Thyroid gland (tissue), 4 donors: ENCODE measurements at regions not wholly inside any gene's neighbourhood (a gene's known extent, or its start where the extent isn't known, plus 50 kb on each side); places are given as distances from the start of the nearest gene placed in this dataset.

Experiments used
- DNase-seq, 2 donors: peaks; one replicate each; pipeline ENCODE4 v3.0.0-alpha.2; 2019
- H3K27ac ChIP-seq, 3 donors: fragments of 200-600 bp; sonication (generic); 1 replicate in 2 of 3; 2 replicates in 1 of 3; pipeline ENCODE4 v1.5.1; 2016 to 2019; ENCODE audit warnings: mild to moderate bottlenecking in 1 of 3, moderate library complexity in 1 of 3
- H3K27me3 ChIP-seq: fragments of 200-600 bp; sonication (generic); one replicate; pipeline ENCODE4 v1.5.1; 2019
- H3K36me3 ChIP-seq, 2 donors: fragments of 200-600 bp; sonication (generic); one replicate each; pipeline ENCODE4 v1.5.1; 2016 to 2019
- H3K4me1 ChIP-seq, 2 donors: fragments of 200-600 bp; sonication (generic); one replicate each; pipeline ENCODE4 v1.5.1; 2017 to 2019
- H3K4me3 ChIP-seq, 3 donors: fragments of 200-600 bp; sonication (generic); replicated peaks in 1 of 3; 1 replicate in 2 of 3; 2 replicates in 1 of 3; pipeline ENCODE4 v1.5.1; 2016; ENCODE audit warnings: mild to moderate bottlenecking in 1 of 3
- H3K9me3 ChIP-seq: fragments of 200-600 bp; sonication (generic); one replicate; pipeline ENCODE4 v1.5.1; 2017
- POLR2A ChIP-seq, 2 donors: fragments of 450-650 bp; IDR thresholded peaks; one replicate each; pipeline ENCODE4 v1.6.1; 2017; ENCODE audit warnings: antibody characterized with exemption in 2 of 2, mild to moderate bottlenecking in 2 of 2, moderate library complexity in 1 of 2
- WGBS, 2 donors: methylation state at CpG; one replicate each; pipeline ENCODE4 v1.1.5; 2017; 5-methylcytosine and 5-hydroxymethylcytosine counted together
- intact Hi-C: fragments of 100-400 bp; cut with DNase I; formaldehyde crosslinking; loops from one replicate; pipeline ENCODE4 v1.15.1; 2023
- TF ChIP-seq, protein P1 (sequence below), 6 experiments: fragments of 200-600 bp in 3 of 6; fragments of 450-650 bp in 3 of 6; sonication (generic) in 3 of 6; IDR thresholded peaks; one replicate each; pipeline ENCODE4 v1.5.1; 2016 to 2019; ENCODE audit warnings: antibody characterized with exemption in 6 of 6, mild to moderate bottlenecking in 2 of 6, inconsistent platforms in 1 of 6, moderate library complexity in 1 of 6

DNA sequence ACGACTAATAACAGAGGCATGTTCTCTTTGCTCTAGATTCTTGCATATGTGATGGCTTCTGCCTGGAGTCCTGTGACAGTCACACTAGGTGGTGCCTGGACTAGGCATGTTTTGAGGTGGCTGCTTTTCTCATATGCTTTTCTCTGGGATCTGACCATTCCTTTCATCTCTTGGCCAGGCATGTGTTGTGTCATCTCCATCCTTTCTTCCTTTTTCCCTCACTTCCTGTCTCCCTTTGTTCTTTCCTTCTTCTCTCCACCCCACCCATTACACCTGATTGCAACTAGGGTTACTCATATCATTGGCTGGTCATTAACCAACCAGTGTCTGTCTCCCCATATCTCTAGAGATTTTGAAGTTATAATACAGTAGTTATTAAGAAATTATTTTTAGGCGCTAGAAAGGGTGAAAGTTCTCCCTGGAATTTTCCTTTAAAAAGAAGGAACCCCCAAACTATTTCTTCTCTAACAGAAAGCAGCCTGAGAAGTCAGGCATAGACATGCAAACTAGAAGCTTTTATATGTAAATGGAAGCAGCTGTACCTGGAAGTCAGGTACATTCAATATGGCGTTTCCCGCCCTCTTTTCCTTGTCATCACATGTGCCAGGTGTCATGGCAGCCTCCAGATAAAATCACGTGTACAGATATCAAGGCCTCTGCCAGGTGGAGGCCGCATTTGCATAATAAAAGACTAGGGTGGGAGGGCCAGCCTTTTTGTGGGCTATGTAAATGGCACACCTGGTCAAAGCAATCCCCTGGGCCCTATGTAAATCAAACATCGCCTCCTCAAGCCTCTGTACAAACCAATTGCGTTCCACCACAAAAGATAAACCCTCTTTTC, 220.4 kb upstream of the MEX3C start:
- H3K4me1 ChIP-seq: no peaks in the 10 kb centered on the region
- H3K36me3 ChIP-seq: no peaks in the 10 kb centered on the region
- TF ChIP-seq, protein P1, sequence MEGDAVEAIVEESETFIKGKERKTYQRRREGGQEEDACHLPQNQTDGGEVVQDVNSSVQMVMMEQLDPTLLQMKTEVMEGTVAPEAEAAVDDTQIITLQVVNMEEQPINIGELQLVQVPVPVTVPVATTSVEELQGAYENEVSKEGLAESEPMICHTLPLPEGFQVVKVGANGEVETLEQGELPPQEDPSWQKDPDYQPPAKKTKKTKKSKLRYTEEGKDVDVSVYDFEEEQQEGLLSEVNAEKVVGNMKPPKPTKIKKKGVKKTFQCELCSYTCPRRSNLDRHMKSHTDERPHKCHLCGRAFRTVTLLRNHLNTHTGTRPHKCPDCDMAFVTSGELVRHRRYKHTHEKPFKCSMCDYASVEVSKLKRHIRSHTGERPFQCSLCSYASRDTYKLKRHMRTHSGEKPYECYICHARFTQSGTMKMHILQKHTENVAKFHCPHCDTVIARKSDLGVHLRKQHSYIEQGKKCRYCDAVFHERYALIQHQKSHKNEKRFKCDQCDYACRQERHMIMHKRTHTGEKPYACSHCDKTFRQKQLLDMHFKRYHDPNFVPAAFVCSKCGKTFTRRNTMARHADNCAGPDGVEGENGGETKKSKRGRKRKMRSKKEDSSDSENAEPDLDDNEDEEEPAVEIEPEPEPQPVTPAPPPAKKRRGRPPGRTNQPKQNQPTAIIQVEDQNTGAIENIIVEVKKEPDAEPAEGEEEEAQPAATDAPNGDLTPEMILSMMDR (IDR thresholded peaks at IDR 0.05): no peak
- no peak for TF ChIP-seq POLR2A (IDR thresholded peaks at IDR 0.05)
- no peak for DNase-seq
- no peak overlapping the region for H3K4me3 ChIP-seq
- intact Hi-C loops: no loop called here
- H3K9me3 ChIP-seq: no peaks in the 10 kb centered on the region
- H3K27me3 ChIP-seq: no peaks in the 10 kb centered on the region
- WGBS, 2 donors: 73 to 78% methylated on average over 8 of the region's 8 CpGs
- H3K27ac ChIP-seq: no peak overlapping the region

DNA sequence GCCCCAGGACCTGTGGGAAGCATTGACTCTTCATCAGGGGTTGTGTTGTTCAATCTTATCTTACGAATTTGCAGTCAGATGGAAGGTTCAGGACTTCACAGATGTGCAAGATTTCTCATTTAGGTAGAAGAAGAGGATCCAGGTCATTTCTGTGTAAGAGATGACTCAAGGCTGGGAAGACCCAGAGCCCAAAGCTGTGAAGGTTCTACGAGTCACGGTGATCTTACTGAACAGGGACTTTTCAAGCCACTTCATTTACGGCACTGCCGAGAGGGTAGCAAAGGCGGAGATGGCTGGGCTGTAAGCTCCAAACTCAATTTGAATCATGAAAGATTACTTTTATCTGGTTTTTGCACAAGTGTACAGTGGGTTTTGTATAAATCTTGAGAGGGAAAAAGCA, 228.0 kb upstream of the MEX3C start:
- intact Hi-C loops: no loop called here
- TF ChIP-seq, protein P1 (IDR thresholded peaks at IDR 0.05): no peak
- TF ChIP-seq POLR2A (IDR thresholded peaks at IDR 0.05): no peak
- no peaks in the 10 kb centered on the region for H3K9me3 ChIP-seq
- H3K27ac ChIP-seq: no peak overlapping the region
- WGBS, 2 donors: 68 to 73% methylated on average over 6 of the region's 6 CpGs
- H3K4me1 ChIP-seq: no peaks in the 10 kb centered on the region
- no peak overlapping the region for H3K4me3 ChIP-seq
- no peaks in the 10 kb centered on the region for H3K27me3 ChIP-seq
- H3K36me3 ChIP-seq: no peaks in the 10 kb centered on the region
- DNase-seq: no peak

DNA sequence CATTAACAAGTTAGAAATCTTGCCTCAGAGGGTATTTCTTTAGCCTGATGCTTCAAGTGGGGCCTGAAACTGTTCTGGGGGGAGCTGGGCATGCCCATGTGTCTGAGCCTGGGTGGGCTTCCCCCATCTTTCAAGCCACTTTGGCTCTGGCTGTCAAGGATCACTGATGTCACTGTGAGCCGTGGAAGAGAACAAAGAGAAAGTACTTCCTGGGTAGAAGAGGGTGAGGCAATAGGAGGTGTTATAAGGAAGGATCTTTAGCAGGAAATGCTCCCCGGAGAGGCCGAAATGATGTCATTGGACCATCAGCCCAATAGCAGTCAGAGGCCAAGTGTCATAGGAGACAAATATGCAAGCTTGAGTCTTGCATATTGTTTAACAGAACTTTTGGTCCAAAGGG, 228.4 kb upstream of the MEX3C start:
- no peak overlapping the region for H3K4me3 ChIP-seq
- TF ChIP-seq, protein P1 (IDR thresholded peaks at IDR 0.05): no peak
- TF ChIP-seq POLR2A (IDR thresholded peaks at IDR 0.05): no peak
- no peaks in the 10 kb centered on the region for H3K4me1 ChIP-seq
- intact Hi-C loops: no loop called here
- DNase-seq: no peak
- no peaks in the 10 kb centered on the region for H3K9me3 ChIP-seq
- H3K27ac ChIP-seq: no peak overlapping the region
- H3K27me3 ChIP-seq: no peaks in the 10 kb centered on the region
- no peaks in the 10 kb centered on the region for H3K36me3 ChIP-seq
- WGBS, 2 donors: 56 to 58% methylated on average over 3 of the region's 3 CpGs

DNA sequence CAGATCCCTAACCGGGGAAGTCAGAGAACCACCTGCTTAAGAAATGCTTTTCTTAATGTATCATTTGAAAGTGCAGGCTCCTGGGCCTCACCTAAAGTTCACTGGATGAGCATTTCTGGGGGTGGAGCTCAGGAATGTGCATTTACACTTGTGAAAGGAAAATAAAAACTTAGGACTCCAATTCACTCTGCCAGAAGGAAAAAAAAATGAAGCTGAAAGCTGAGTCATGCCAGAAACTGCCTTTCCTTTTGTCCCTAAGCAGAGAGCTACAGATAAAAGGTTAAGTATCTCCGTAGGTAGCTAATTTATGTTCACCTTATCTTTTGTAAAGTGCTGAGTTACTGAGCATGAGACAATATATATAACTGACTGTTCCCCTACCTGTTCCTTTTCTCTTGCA, 229.5 kb upstream of the MEX3C start:
- intact Hi-C loops: no loop called here
- H3K36me3 ChIP-seq: no peaks in the 10 kb centered on the region
- H3K4me1 ChIP-seq: no peaks in the 10 kb centered on the region
- peak overlapping the region in 1 of 3 donors; percentile 20 for H3K27ac ChIP-seq
- 27 to 31% methylated on average over 2 of the region's 2 CpGs for WGBS, 2 donors
- DNase-seq: peak; percentile 8 to 24
- H3K4me3 ChIP-seq: no peak overlapping the region
- no peaks in the 10 kb centered on the region for H3K9me3 ChIP-seq
- no peak for TF ChIP-seq POLR2A (IDR thresholded peaks at IDR 0.05)
- TF ChIP-seq, protein P1 (IDR thresholded peaks at IDR 0.05): no peak
- no peaks in the 10 kb centered on the region for H3K27me3 ChIP-seq

DNA sequence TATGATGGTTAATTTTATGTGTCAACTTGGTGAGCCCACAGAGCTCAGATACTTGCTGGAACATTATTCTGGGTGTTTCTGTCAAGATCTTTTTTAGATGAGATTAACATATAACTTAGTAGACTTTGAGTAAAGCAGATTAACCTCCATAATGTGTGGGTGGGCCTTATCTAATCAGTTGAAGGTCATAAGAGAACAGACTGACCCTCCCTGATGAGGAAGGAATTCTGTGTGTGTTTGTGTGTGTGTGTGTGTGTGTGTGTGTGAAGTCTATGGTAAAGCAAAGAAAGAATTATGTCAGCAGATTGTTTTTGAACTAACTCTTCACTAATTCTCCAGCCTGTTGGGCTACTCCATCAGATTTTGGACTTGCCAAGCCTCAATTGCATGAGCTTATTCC, 232.2 kb upstream of the MEX3C start:
- Histone ChIP-seq H3K4me1 (no peaks in the 10 kb centered on the region), H3K9me3 (no peaks in the 10 kb centered on the region), H3K36me3 (no peaks in the 10 kb centered on the region), H3K27me3 (no peaks in the 10 kb centered on the region), H3K27ac (no peak overlapping the region), H3K4me3 (no peak overlapping the region)
- intact Hi-C loops: no loop called here
- TF ChIP-seq POLR2A (IDR thresholded peaks at IDR 0.05): no peak
- TF ChIP-seq, protein P1 (IDR thresholded peaks at IDR 0.05): no peak
- DNase-seq: no peak
